IMR-90 (cell line): ENCODE measurements at regions not wholly inside any gene's neighbourhood (a gene's known extent, or its start where the extent isn't known, plus 50 kb on each side); places are given as distances from the start of the nearest gene placed in this dataset.

ENCODE experiments used
- ATAC-seq: fragments of 200-7000 bp; cut with Tn5 transposase; 2 replicates; pipeline ENCODE4 v1.9.1; 2020; ENCODE audit warnings: low read depth, mild to moderate bottlenecking, moderate library complexity
- BruUV-seq: library from RNA; stranded (reverse); fragments of 400-500 nt; replicated peaks from 2 replicates; lab custom pipeline; 2021; lab: Mats Ljungman, UMichigan
- CTCF ChIA-PET: fragments of 300-600 bp; formaldehyde crosslinking; extraction: SDS; loops from one replicate; lab custom pipeline; 2021; ENCODE audit warnings: antibody characterized with exemption; lab: Yijun Ruan, JAX
- POLR2A ChIA-PET: fragments of 300-600 bp; sonication (Branson Sonifier 250); formaldehyde crosslinking; loops from one replicate; lab custom pipeline; 2022; ENCODE audit warnings: antibody characterized with exemption; ENCODE audit not compliant: unreplicated experiment; lab: Charles Lee
- DNase-seq: peaks from one replicate; pipeline ENCODE4 v3.0.0; 2013
- H2AFZ ChIP-seq: replicated peaks from 2 replicates; pipeline ENCODE3; 2013; ENCODE audit warnings: low read length, mild to moderate bottlenecking; ENCODE audit not compliant: poor library complexity
- H2AK5ac ChIP-seq: 2 replicates; pipeline ENCODE4 v1.6.1; 2013; ENCODE audit warnings: low read depth, low read length, inconsistent platforms
- H2AK9ac ChIP-seq: replicated peaks from 2 replicates; pipeline ENCODE3; 2013; ENCODE audit warnings: mild to moderate bottlenecking, low read depth, low read length, moderate library complexity; ENCODE audit not compliant: poor library complexity
- H2BK120ac ChIP-seq: 2 replicates; pipeline ENCODE4 v1.6.1; 2013; ENCODE audit warnings: low read depth, low read length, inconsistent platforms
- H2BK15ac ChIP-seq: 3 replicates; pipeline ENCODE4 v1.6.1; 2013; ENCODE audit warnings: low read depth, low read length, inconsistent platforms
- H2BK20ac ChIP-seq: 2 replicates; pipeline ENCODE4 v1.6.1; 2013; ENCODE audit warnings: low read depth, mild to moderate bottlenecking, inconsistent platforms, low read length, moderate library complexity
- H2BK5ac ChIP-seq: 2 replicates; pipeline ENCODE4 v1.6.1; 2013; ENCODE audit warnings: mild to moderate bottlenecking, low read depth, low read length, inconsistent platforms; ENCODE audit not compliant: poor library complexity, severe bottlenecking
- H3K14ac ChIP-seq: replicated peaks from 2 replicates; pipeline ENCODE4 v1.6.1; 2013; ENCODE audit warnings: low read depth, low read length, inconsistent platforms
- H3K18ac ChIP-seq: 2 replicates; pipeline ENCODE4 v1.6.1; 2013; ENCODE audit warnings: low read depth, low read length, control low read depth
- H3K23ac ChIP-seq: 2 replicates; pipeline ENCODE4 v1.6.1; 2013; ENCODE audit warnings: low read depth, low read length, inconsistent platforms
- H3K27ac ChIP-seq: 2 replicates; pipeline ENCODE4 v1.5.1; 2013; ENCODE audit warnings: mild to moderate bottlenecking, control low read depth, low read length; ENCODE audit not compliant: insufficient read depth
- H3K27me3 ChIP-seq: 2 replicates; pipeline ENCODE4 v1.6.1; 2013; ENCODE audit warnings: low read length; ENCODE audit not compliant: control insufficient read depth, insufficient read depth
- H3K36me3 ChIP-seq: 2 replicates; pipeline ENCODE4 v1.6.1; 2013; ENCODE audit warnings: low read length, mixed read lengths; ENCODE audit not compliant: control insufficient read depth, insufficient read depth
- H3K4ac ChIP-seq: 2 replicates; pipeline ENCODE4 v1.6.1; 2013; ENCODE audit warnings: low read depth, low read length, inconsistent platforms
- H3K4me1 ChIP-seq: 2 replicates; pipeline ENCODE4 v1.6.1; 2013; ENCODE audit warnings: low read length, mixed read lengths; ENCODE audit not compliant: control insufficient read depth, insufficient read depth
- H3K4me2 ChIP-seq: 2 replicates; pipeline ENCODE4 v1.6.1; 2013; ENCODE audit warnings: low read depth, mild to moderate bottlenecking, control low read depth, low read length, moderate library complexity
- H3K4me3 ChIP-seq: 2 replicates; pipeline ENCODE4 v1.5.1; 2013; ENCODE audit warnings: low read depth, mild to moderate bottlenecking, control low read depth, low read length, moderate library complexity; ENCODE audit not compliant: insufficient read depth
- H3K56ac ChIP-seq: 2 replicates; pipeline ENCODE4 v1.6.1; 2013; ENCODE audit warnings: low read length, inconsistent platforms; ENCODE audit not compliant: insufficient read depth; ENCODE audit errors: extremely low read depth
- H3K79me1 ChIP-seq, 2 experiments: 2 replicates each; pipeline ENCODE4 v1.6.1; 2013; ENCODE audit warnings: low read length in 2 of 2, inconsistent platforms in 1 of 2, low read depth in 1 of 2
- H3K9ac ChIP-seq: 2 replicates; pipeline ENCODE4 v1.6.1; 2013; ENCODE audit warnings: low read depth, low read length, control low read depth
- H3K9me1 ChIP-seq: 2 replicates; pipeline ENCODE4 v1.6.1; 2013; ENCODE audit warnings: low read length, inconsistent platforms; ENCODE audit not compliant: insufficient read depth
- H3K9me3 ChIP-seq: 2 replicates; pipeline ENCODE4 v1.6.1; 2013; ENCODE audit warnings: low read length; ENCODE audit not compliant: control insufficient read depth, insufficient read depth
- H4K20me1 ChIP-seq: 2 replicates; pipeline ENCODE4 v1.6.1; 2013; ENCODE audit warnings: low read length, inconsistent platforms; ENCODE audit not compliant: insufficient read depth
- H4K5ac ChIP-seq: 2 replicates; pipeline ENCODE4 v1.6.1; 2013; ENCODE audit warnings: mild to moderate bottlenecking, low read depth, low read length, control low read depth
- H4K8ac ChIP-seq, 2 experiments: 2 replicates each; pipeline ENCODE4 v1.6.1; 2013; ENCODE audit warnings: low read depth in 2 of 2, low read length in 2 of 2, control low read depth in 1 of 2, inconsistent platforms in 1 of 2
- H4K91ac ChIP-seq: 2 replicates; pipeline ENCODE4 v1.6.1; 2013; ENCODE audit warnings: low read depth, low read length, inconsistent platforms; ENCODE audit not compliant: insufficient read depth
- CHD1 ChIP-seq: IDR thresholded peaks from 2 replicates; pipeline ENCODE4 v1.6.1; 2012; ENCODE audit warnings: low read depth, low read length, improper control_type of control experiment
- NFE2L2 ChIP-seq: fragments of 150-350 bp; IDR thresholded peaks from 2 replicates; pipeline ENCODE4 v1.6.1; 2016; ENCODE audit warnings: low read depth, mild to moderate bottlenecking, low read length
- RFX5 ChIP-seq: IDR thresholded peaks from 2 replicates; pipeline ENCODE4 v1.8.0; 2012; ENCODE audit warnings: low read depth, mild to moderate bottlenecking, low read length, moderate library complexity
- USF2 ChIP-seq: fragments of 150-350 bp; IDR thresholded peaks from 2 replicates; pipeline ENCODE4 v1.6.1; 2017; ENCODE audit warnings: mild to moderate bottlenecking, antibody characterized with exemption, low read length, low read depth
- WGBS, 2 experiments: methylation state at CpG; one replicate each; pipeline versions ENCODE4 v1.1.5 to v1.1.7; 2013; ENCODE audit warnings: missing lambda C conversion rate in 2 of 2; ENCODE audit not compliant: insufficient read length in 1 of 2; ENCODE audit errors: extremely low coverage in 2 of 2; 5-methylcytosine and 5-hydroxymethylcytosine counted together
- dilution Hi-C: fragments of 300-500 bp; cut with HindIII; formaldehyde crosslinking; loops from one replicate; pipeline ENCODE4 v1.14.3; 2018; ENCODE audit warnings: low sequenced_read_pairs; ENCODE audit not compliant: unreplicated experiment
- in situ Hi-C: fragments of 300-500 bp; cut with MboI; formaldehyde crosslinking; loops from 3 replicates; pipeline ENCODE4 v1.14.3; 2019; ENCODE audit warnings: low sequenced_read_pairs, inconsistent platforms, mixed read lengths
- intact Hi-C: fragments of 100-400 bp; cut with micrococcal nuclease; formaldehyde crosslinking; loops from 2 replicates; pipeline ENCODE4 v1.10.0; 2022

GRCh38 chrX:150255441-150256296 is 107.4 kb upstream of the MAMLD1 start:
- Histone ChIP-seq H3K18ac (no peak overlapping the region), H3K36me3 (no peaks in the 10 kb centered on the region), H4K91ac (no peak overlapping the region), H2BK5ac (no peak overlapping the region), H3K56ac (no peak overlapping the region), H3K9ac (no peak overlapping the region), H3K4ac (no peak overlapping the region), H3K23ac (no peak overlapping the region), H3K4me1 (no peaks in the 10 kb centered on the region), H3K9me3 (no peaks in the 10 kb centered on the region), H3K9me1 (no peaks in the 10 kb centered on the region), H3K79me1 (no peaks in the 10 kb centered on the region), H2AK9ac (no peak overlapping the region), H4K5ac (no peak overlapping the region), H2AK5ac (no peak overlapping the region), H4K8ac (no peak overlapping the region), H3K27me3 (no peaks in the 10 kb centered on the region; the same call in 1 of the 2 replicates), H3K4me3 (no peak overlapping the region), H2BK15ac (no peak overlapping the region), H3K4me2 (no peak overlapping the region), H3K14ac (no peak overlapping the region), H2BK120ac (no peak overlapping the region), H4K20me1 (no peaks in the 10 kb centered on the region), H3K27ac (no peak overlapping the region), H2BK20ac (no peak overlapping the region), H2AFZ (no peak overlapping the region)
- ChIA-PET CTCF (interaction anchor here (0.8 kb wide), 1 partner anchor 44 kb away, joined by 4 read pairs; no protein-coding TSS in a partner anchor), POLR2A (no interaction called here)
- DNase-seq (no peak), ATAC-seq (no peak)
- BruUV-seq: no TSS peak
- intact Hi-C loops (no loop called here), in situ Hi-C loops (no loop called here), dilution Hi-C loops (no loop called here)
- 49% methylated on average over 5 of the region's 9 CpGs; no CpG with 5 or more reads in 1 of the 2 experiments for WGBS, 2 experiments
- TF ChIP-seq NFE2L2 (no peak), CHD1 (no peak), RFX5 (no peak), USF2 (no peak)
